ENCODE measurements at regions not wholly inside any gene's neighbourhood (a gene's known extent, or its start where the extent isn't known, plus 50 kb on each side); places are given as distances from the start of the nearest gene placed in this dataset.

GRCh38 chr22:49400941-49401598, 426.6 kb downstream of the BRD1 start:
- H3K36me3 ChIP-seq (ENCODE audit: control insufficient read depth, insufficient read depth, low read length): no peaks in the 10 kb centered on the region
- no peaks in the 10 kb centered on the region for H3K27me3 ChIP-seq (replicated peaks; ENCODE audit: control insufficient read depth, insufficient read depth, low read length)
- DNase-seq (ENCODE audit: extremely low read depth, insufficient read length): no peak
- no peak overlapping the region for H3K4me3 ChIP-seq (replicated peaks; ENCODE audit: low read depth, low read length)
- TF ChIP-seq CTCF (IDR thresholded peaks at IDR 0.05; ENCODE audit: insufficient read depth, low read length, poor library complexity, severe bottlenecking): no peak

DNA sequence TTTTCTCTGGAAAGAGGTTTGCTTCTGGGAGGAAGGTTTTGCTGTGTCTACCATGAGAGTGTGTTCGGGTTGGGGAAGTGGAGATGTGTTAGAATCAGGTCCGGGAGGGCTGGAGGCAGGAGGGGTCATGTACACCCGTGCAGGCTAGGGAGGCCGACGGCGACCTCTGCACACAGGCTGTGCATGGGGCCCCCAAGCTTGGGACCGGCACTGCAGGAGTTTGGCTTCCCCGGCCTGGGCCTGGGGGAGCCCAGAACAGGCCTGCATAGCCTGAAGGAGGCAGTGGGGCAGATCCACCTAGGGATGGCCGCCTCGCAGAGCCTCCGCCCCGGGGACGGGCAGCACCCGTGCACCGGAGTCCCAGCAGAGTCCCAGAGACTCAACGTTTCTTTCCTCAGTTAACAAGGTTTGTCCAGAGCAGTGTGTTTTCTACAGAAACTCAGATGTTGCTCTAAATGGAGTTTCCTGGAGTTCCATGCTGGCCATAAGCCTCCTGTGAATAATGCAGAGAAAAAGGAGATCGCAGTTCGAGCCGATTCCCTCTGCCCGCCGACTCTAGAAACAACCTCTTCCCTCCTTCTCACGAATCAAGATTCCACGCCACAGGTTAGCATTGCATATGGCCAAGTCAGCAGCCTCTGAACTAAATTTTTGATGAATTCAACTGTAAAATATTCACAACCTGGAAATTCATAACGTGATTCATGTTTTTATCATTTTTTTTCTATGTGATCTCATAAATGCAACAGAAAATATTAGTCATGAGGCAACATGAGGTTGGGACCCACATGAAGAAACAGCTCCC, 427.3 kb downstream of the BRD1 start:
- no peaks in the 10 kb centered on the region for H3K27me3 ChIP-seq (replicated peaks; ENCODE audit: control insufficient read depth, insufficient read depth, low read length)
- no peaks in the 10 kb centered on the region for H3K36me3 ChIP-seq (ENCODE audit: control insufficient read depth, insufficient read depth, low read length)
- no peak overlapping the region for H3K4me3 ChIP-seq (replicated peaks; ENCODE audit: low read depth, low read length)
- no peak for TF ChIP-seq CTCF (IDR thresholded peaks at IDR 0.05; ENCODE audit: insufficient read depth, low read length, poor library complexity, severe bottlenecking)
- no peak for DNase-seq (ENCODE audit: extremely low read depth, insufficient read length)

DNA sequence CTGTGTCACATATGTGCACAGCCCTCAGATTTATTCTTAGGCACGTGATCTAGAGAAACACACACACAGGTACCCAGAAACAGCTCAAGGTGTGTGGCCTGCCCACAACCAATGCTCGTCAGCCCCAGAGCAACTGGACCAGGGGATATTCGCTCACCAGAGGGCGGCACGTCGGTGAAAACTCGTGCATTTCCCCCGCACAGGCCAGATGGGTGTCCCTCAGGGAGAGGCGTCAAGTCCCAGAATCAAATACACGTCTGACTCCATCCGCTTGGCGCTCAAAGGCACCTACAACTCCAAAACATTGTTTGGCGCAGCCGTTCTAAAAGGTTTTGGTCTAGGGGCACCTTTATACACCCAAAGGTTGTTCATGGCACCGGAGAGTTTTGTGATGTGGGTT, 429.0 kb downstream of the BRD1 start:
- no peak for TF ChIP-seq CTCF (IDR thresholded peaks at IDR 0.05; ENCODE audit: insufficient read depth, low read length, poor library complexity, severe bottlenecking)
- Histone ChIP-seq H3K27me3 (replicated peaks; ENCODE audit: control insufficient read depth, insufficient read depth, low read length) (no peaks in the 10 kb centered on the region), H3K4me3 (replicated peaks; ENCODE audit: low read depth, low read length) (no peak overlapping the region), H3K36me3 (ENCODE audit: control insufficient read depth, insufficient read depth, low read length) (no peaks in the 10 kb centered on the region)
- DNase-seq (ENCODE audit: extremely low read depth, insufficient read length): no peak

DNA sequence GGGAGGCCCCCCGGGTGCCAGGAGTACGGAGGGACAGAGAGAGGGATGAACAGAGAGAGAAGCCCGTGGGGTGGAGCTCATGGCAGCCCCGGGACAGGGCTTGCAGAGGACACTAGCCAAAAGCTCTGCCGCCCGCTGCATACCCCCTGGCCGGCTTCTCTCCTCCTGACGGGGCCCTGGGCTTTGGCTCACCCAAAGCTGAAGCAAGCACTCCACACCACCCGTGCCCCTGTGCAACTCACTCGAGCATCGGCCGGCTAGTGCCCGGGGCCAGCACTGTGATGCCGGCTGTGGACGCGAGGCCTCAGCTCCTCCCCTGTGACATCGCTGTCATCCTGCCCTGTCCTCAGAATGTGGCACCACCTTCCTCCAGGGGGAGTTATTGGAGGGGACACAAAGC, 429.6 kb downstream of the BRD1 start:
- Histone ChIP-seq H3K4me3 (replicated peaks; ENCODE audit: low read depth, low read length) (no peak overlapping the region), H3K27me3 (replicated peaks; ENCODE audit: control insufficient read depth, insufficient read depth, low read length) (no peaks in the 10 kb centered on the region), H3K36me3 (ENCODE audit: control insufficient read depth, insufficient read depth, low read length) (no peaks in the 10 kb centered on the region)
- no peak for DNase-seq (ENCODE audit: extremely low read depth, insufficient read length)
- no peak for TF ChIP-seq CTCF (IDR thresholded peaks at IDR 0.05; ENCODE audit: insufficient read depth, low read length, poor library complexity, severe bottlenecking)

DNA sequence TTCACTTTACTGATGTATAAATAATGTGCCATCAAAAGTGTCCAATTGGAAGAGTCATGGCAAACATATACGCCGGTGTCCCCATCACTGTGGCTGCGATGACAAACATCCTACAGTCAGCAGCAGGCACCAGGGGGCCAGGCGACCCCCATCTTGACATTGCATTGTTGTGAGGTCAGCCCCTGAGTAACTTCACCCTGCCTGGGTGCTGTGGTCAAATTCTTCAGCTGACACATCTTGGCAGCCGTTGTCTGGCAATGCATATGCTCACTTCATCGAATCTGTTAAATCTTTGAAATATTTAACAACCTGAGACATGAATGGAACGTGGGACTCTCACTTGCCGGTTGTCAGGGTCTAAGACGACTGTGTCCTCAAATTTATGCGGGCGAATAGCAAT, 430.9 kb downstream of the BRD1 start:
- Histone ChIP-seq H3K36me3 (ENCODE audit: control insufficient read depth, insufficient read depth, low read length) (no peaks in the 10 kb centered on the region), H3K4me3 (replicated peaks; ENCODE audit: low read depth, low read length) (no peak overlapping the region), H3K27me3 (replicated peaks; ENCODE audit: control insufficient read depth, insufficient read depth, low read length) (no peaks in the 10 kb centered on the region)
- no peak for TF ChIP-seq CTCF (IDR thresholded peaks at IDR 0.05; ENCODE audit: insufficient read depth, low read length, poor library complexity, severe bottlenecking)
- no peak for DNase-seq (ENCODE audit: extremely low read depth, insufficient read length)
